ENCODE measurements at regions not wholly inside any gene's neighbourhood (a gene's known extent, or its start where the extent isn't known, plus 50 kb on each side); places are given as distances from the start of the nearest gene placed in this dataset.
A peak's percentile ranks its signal among the peaks of the same experiment; 100 is the strongest.

DNA sequence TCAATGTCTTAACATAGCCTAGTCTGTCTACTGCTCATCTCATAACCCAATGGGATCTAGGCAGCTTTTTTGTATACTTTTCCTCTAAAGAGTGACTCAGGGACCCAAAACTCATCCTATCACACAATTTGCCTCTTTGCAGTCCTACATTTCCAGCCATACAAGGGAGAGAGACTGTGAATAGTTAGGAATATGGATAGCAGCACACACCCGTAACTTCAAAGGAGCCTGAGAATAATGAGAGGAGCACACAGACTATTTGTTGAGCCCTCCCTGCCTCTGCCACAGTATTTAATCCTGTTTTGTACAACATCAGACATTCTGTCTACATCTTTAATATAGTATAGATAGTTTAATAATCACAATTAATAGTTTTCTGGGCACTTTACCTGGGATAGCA, 83.2 kb downstream of the AREG start:
- no peak for DNase-seq (ENCODE audit: low read depth)

DNA sequence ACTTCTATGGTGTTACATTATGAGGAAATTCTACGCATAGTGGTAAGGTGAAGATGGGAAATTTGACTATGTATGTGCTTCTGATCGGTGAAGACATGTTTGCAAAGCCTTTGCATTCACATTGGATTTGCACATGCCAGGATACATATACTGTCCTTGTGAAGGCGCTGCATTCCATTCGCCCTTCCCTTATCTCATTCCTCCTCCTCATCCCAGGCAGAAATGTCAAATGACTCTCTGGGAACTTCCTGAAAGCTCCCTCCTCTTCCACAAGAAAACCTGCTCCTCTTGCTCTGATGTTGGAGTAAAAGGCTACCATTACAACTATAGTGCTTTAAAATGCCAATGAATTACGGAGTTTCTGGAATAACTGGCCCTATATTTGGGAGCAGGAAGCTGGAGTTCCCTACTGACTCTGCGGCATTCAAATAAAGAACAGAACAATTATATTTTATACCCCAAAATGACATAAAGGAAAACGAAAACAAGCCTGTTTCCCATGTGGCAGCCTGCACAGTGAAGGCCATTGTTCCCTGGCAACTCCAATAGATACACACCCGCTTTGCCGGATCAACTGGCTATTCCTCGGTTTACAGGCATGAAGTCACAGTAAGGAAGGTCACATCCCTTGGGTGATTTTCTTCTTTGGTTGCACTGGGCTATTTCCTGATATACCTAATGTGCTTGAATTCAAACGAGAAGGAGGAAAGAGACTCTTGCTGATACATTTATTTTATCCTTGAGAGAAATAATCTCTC, 84.5 kb downstream of the AREG start:
- DNase-seq (ENCODE audit: low read depth), result no peak
- H3K4me3 ChIP-seq (ENCODE audit: low read depth, low read length), result no peak overlapping the region
- TF ChIP-seq, protein P1, sequence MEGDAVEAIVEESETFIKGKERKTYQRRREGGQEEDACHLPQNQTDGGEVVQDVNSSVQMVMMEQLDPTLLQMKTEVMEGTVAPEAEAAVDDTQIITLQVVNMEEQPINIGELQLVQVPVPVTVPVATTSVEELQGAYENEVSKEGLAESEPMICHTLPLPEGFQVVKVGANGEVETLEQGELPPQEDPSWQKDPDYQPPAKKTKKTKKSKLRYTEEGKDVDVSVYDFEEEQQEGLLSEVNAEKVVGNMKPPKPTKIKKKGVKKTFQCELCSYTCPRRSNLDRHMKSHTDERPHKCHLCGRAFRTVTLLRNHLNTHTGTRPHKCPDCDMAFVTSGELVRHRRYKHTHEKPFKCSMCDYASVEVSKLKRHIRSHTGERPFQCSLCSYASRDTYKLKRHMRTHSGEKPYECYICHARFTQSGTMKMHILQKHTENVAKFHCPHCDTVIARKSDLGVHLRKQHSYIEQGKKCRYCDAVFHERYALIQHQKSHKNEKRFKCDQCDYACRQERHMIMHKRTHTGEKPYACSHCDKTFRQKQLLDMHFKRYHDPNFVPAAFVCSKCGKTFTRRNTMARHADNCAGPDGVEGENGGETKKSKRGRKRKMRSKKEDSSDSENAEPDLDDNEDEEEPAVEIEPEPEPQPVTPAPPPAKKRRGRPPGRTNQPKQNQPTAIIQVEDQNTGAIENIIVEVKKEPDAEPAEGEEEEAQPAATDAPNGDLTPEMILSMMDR (IDR thresholded peaks at IDR 0.05; ENCODE audit: insufficient read depth, low read depth, low read length, missing control alignments), result no peak

More for the DNA sequence above, 83.2 kb downstream of the AREG start:
- no peak overlapping the region for H3K4me3 ChIP-seq (ENCODE audit: low read depth, low read length)
- TF ChIP-seq, protein P1 (IDR thresholded peaks at IDR 0.05; ENCODE audit: insufficient read depth, low read depth, low read length, missing control alignments), result no peak

DNA sequence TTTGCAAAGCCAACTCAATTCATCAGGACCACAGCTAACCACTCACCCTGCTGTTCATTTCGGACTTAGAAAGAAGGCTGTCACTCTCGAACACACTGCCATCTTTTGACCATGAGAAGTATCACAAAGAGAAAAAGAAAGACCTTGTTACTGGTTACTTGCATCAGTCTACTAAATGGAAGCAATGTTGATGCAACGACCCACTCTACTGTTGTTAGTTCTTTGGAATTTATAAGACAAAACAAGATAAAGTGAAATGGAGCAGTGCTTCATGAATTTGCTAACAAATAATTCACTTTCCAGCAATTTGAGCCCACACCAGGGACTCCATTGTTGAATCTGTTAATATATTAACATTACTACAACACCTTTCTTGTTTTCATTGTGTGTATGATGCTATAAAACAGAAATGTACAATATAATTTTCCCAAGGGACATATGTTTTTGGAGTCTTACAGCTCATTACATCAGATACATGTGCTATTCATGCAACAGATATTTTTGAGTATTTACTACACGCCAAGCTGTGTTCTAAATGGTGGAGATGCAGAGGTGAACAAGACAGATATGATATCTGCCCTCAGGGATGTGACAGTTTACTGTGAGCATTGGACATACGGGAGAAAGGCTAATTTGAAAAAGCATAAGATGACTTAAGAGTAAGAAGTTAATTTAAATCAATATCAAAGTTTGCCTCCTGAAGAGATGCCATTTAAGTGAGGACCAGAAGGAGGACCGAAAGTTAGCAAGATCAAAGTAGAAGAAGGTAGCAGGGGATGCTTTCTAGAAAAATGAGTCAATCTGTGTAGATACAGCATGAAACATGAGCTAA, 87.2 kb downstream of the AREG start:
- DNase-seq (ENCODE audit: low read depth), result peak; percentile 68
- TF ChIP-seq, protein P1 (IDR thresholded peaks at IDR 0.05; ENCODE audit: insufficient read depth, low read depth, low read length, missing control alignments), result peak; percentile 42

DNA sequence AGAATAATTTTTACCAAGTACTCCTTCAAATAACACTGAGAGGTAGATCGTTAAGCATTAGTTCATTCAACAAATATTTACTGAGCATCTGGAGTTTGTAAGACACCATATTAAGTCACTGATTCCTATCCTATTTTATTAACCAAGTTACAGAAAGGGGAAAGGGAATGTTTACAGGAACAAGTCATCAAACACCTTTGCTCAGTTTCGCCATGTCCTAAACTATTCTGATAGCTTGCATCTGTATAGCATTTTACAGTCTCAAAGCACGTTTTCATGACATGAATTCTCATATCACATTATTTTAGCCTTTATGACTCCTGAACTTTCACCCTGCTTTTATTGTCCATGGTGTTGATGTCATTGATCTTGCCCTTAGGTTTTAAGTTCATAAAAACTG, 89.2 kb downstream of the AREG start:
- H3K4me3 ChIP-seq (ENCODE audit: low read depth, low read length), result no peak overlapping the region
- TF ChIP-seq, protein P1 (IDR thresholded peaks at IDR 0.05; ENCODE audit: insufficient read depth, low read depth, low read length, missing control alignments), result no peak
- DNase-seq (ENCODE audit: low read depth), result no peak

More for the DNA sequence above, 87.2 kb downstream of the AREG start:
- no peak overlapping the region for H3K4me3 ChIP-seq (ENCODE audit: low read depth, low read length)

DNA sequence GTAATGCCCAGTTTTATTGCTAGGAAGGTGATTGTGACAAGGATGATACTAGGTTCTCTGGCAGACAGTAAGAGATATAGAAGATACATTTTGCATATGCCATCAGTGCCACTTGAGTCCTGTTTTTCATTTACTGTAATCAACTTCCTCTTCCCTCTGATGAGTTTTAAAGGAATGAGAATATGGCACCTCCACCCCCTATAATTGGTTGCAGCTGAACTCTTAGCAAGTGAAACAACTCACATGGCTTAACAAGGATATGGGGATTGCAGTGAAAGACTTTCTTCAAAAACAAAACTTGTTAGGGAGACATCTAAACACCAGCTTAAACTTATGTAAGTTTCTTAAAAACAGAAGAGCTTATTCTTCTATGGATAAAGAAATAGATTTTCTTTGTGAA, 90.0 kb downstream of the AREG start:
- TF ChIP-seq, protein P1 (IDR thresholded peaks at IDR 0.05; ENCODE audit: insufficient read depth, low read depth, low read length, missing control alignments), result no peak
- H3K4me3 ChIP-seq (ENCODE audit: low read depth, low read length), result no peak overlapping the region
- no peak for DNase-seq (ENCODE audit: low read depth)

DNA sequence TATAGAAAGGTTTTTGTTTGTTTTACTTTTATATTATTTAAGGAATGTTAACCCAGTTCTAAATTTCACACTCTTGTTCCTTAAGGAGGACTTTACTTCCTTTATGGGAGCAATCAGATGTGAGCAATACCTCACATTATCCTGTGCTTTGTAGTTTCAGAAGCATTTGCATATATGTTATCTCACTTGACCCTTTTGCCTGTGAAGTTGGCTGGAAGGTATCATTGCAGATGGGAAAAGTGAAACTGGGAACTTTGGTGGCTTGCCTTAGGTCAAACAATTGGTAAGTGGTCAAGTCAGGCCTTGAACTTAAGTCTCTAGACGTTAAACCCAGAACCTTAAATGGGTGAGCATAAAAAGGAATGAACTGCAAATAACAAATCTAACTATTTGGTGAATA, 90.6 kb downstream of the AREG start:
- DNase-seq (ENCODE audit: low read depth), result no peak
- H3K4me3 ChIP-seq (ENCODE audit: low read depth, low read length), result no peak overlapping the region
- TF ChIP-seq, protein P1 (IDR thresholded peaks at IDR 0.05; ENCODE audit: insufficient read depth, low read depth, low read length, missing control alignments), result no peak
